HG02623 (cell line): ENCODE measurements at regions not wholly inside any gene's neighbourhood (a gene's known extent, or its start where the extent isn't known, plus 50 kb on each side); places are given as distances from the start of the nearest gene placed in this dataset.
"Not testable (repeated sequence)": the region's sequence is repeated elsewhere in the genome, so short reads cannot be mapped to it uniquely, and the experiment has no call there.

Source experiments
- ATAC-seq: cut with Tn5 transposase; IDR thresholded peaks from one replicate; pipeline ENCODE4 v1.9.1; 2021; ENCODE audit warnings: moderate library complexity; ENCODE audit not compliant: unreplicated experiment

GRCh38 chr2:53379547-53379946, 388.1 kb upstream of the CHAC2 start:
- ATAC-seq, result no peak

DNA sequence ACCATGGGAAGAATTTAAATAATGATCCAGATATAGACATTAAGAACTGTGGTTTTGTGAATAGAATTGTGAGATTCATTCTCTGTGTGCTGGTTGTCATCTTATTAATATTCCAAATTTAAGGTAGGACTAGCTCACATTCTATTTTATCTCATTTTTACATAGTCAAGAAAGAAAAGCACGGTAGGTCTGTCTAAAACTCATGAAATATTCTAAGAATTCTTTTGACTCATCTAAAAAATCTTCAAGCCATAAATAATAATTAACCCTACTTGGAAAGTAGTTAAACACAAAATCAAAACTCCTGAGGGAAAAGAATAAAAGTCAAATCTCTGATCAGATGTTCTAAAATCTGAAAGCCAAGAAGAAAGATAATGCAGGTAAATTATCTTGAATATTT, 388.8 kb upstream of the CHAC2 start:
- no peak for ATAC-seq

- ATAC-seq, result no peak
Observed at GRCh38 chr2:53373126-53373525, 394.5 kb upstream of the CHAC2 start.

GRCh38 chr2:53366543-53366942, 401.1 kb upstream of the CHAC2 start:
- ATAC-seq, result no peak

DNA sequence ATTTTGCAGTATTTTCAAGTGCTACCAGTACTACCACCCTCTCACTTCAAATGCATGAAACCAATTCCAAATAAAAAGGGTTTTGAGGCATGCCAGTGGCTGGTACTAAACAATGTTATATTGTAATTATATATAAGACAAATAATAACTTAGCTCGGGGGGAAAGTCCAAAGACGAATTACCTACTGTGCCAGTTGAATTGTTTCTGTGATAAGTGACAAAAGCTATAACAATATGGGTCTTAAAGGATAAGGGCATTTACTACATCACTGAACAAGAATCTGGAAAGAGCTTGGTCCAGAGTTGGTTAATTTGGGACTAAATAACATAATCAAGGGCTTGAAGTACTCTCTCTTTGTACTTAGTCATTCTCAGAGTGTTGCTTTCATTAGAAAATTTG, 404.7 kb upstream of the CHAC2 start:
- ATAC-seq, result no peak

DNA sequence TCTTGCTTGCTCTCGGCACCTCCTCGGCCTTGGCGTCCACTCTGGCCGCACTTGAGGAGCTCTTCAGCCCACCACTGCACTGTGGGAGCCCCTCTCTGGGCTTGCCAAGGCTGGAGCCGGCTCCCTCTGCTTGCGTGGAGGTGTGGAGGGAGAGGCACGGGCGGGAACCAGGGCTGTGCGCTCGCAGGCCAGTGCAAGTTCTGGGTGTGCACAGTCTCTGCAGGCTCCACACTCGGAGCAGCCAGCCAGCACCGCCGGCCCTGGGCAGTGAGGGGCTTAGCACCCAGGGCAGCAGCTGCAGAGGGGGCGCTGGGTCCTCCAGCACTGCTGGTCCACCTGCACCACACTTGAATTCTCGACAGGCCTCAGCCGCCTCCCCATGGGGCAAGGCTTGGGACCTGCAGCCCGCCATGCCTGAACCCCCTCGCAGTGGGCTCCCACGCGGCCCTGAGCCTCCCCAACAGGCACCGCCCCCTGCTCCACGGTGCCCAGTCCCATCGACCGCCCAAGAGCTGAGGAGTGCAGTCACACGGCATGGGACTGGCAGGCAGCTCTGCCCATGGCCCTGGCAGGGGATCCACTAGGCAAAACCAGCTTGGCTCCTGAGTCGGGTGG, 411.2 kb upstream of the CHAC2 start:
- no peak for ATAC-seq

- no peak for ATAC-seq
Observed at GRCh38 chr2:53353135-53354114, 414.2 kb upstream of the CHAC2 start.

DNA sequence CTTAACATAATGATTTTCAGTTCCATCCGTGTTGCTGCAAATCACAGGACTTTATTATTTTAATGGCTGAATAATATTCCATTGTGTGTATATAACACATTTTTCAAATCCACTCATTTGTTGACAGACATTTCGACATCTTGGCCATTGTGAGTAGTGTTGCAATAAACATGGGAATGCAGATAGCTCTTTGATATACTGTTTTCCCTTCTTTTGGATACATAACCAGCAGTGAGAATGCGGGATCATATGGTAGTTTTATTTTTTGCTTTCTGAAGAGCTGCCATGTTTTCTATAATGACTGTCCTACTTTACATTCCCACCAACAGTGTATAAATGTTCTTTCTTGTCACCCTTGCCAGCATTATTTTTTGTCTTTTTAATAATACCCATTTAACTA, 420.3 kb upstream of the CHAC2 start:
- ATAC-seq, result no peak

- no peak for ATAC-seq
Observed at GRCh38 chr2:53342248-53342647, 425.4 kb upstream of the CHAC2 start.

GRCh38 chr2:53334610-53335009, 433.0 kb upstream of the CHAC2 start:
- ATAC-seq, result no peak

GRCh38 chr2:53331667-53332066, 435.9 kb upstream of the CHAC2 start:
- no peak for ATAC-seq

DNA sequence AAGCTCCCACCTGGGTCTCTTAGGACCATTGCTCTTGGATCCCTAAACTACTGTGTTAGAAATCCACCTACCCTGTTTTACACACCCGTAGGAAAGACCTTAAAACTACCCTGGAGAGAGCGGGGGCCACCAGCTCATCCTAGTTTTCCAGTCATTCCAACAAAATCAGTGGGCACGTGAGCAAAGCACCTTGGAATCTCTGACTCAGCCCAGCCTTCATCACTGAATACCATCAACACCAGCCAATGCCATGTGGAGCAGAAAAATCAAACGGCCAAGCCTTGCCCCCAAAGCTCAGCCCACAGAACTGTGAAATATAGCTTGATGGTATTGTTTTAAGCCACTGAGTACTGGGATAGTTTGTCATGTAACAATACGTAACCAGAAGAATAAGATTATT, 449.7 kb upstream of the CHAC2 start:
- no peak for ATAC-seq

GRCh38 chr2:53315149-53315548, 452.5 kb upstream of the CHAC2 start:
- ATAC-seq, result no peak

DNA sequence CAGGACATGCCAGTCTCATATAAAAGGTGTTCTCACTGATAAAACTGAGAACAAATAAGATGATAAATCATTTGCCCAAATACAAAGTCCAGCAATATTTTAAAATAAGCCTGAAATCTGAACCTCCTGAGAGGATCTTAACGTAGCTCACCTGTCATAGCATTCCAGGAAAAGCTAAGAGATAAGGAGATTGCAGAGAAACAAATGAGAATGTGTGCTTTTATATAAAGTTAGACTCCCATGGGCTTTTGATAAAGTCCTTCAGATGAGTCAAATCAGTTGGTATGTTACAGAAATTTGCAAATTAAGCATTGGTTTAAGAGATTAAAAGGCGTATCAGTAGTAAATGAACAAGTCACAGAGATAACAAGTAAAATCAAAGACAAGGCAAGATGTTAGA, 452.9 kb upstream of the CHAC2 start:
- ATAC-seq, result no peak

GRCh38 chr2:53313644-53314043, 454.0 kb upstream of the CHAC2 start:
- ATAC-seq, result not testable (repeated sequence)

- no peak for ATAC-seq
Observed at GRCh38 chr2:53312721-53313120, 454.9 kb upstream of the CHAC2 start.

GRCh38 chr2:53312181-53312580, 455.4 kb upstream of the CHAC2 start:
- no peak for ATAC-seq

GRCh38 chr2:53303012-53303578, 464.5 kb upstream of the CHAC2 start:
- ATAC-seq, result no peak

- ATAC-seq, result no peak
Observed at GRCh38 chr2:53302455-53302854, 465.1 kb upstream of the CHAC2 start.

- no peak for ATAC-seq
Observed at GRCh38 chr2:53289309-53290006, 478.1 kb upstream of the CHAC2 start.

- no peak for ATAC-seq
Observed at GRCh38 chr2:53286345-53286744, 481.3 kb upstream of the CHAC2 start.
